ENCODE measurements at regions not wholly inside any gene's neighbourhood (a gene's known extent, or its start where the extent isn't known, plus 50 kb on each side); places are given as distances from the start of the nearest gene placed in this dataset.

GRCh38 chr16:86789621-86790051 lies 211.3 kb downstream of the FOXL1 start:
- H3K27me3 Mint-ChIP-seq: peaks cover 3% of the 10 kb centered on the region
- ATAC-seq (ENCODE audit: low read depth): no peak
- no peak for DNase-seq
- no peak overlapping the region for H3K4me3 Mint-ChIP-seq
- intact Hi-C loops (cut with micrococcal nuclease): no loop called here
- H3K36me3 Mint-ChIP-seq (ENCODE audit: low read depth): no peaks in the 10 kb centered on the region
- TF ChIP-seq CTCF (IDR thresholded peaks at IDR 0.05): no peak
- ChIA-PET POLR2A (no interaction called here), CTCF (no interaction called here)
- H3K4me1 Mint-ChIP-seq: no peaks in the 10 kb centered on the region
- H3K27ac Mint-ChIP-seq: no peak overlapping the region
- no peaks in the 10 kb centered on the region for H3K9me3 Mint-ChIP-seq

DNA sequence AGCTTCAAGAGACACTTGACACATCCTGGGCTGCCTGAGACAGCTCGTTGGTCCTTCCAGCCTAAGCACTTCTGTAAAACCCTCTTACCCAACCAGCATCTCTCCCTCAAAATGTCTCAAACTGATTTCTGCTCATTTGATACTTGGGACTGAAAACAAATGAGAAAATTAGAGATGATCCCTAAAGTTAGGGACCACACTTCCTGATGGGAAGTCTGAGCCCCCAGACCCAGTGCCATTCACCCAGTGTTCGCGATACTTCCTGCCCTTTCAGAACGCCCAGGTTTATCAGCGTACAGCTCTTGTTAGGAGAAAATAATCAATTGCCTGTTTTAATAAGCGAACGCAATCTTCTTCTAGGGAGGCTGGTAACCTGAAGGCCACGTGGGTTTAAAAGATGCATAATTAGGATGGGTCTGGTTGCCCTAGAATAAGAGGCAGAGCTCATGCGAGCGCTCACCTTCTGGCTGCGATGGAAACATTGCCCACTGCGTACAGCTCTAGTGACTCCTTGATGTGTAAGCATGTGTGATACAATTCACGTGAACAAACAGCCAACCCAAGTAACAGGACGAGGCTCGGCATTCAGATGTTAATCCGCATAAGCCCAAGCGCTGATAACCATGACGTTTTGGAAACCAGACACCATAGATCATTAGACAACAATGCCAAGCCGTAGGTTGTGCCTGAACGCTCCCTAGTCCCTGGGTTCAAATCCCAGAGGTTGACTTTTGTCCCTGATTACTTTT lies 213.1 kb downstream of the FOXL1 start:
- Mint-ChIP-seq H3K27me3 (peaks cover 3% of the 10 kb centered on the region), H3K27ac (no peak overlapping the region), H3K4me3 (no peak overlapping the region), H3K36me3 (ENCODE audit: low read depth) (no peaks in the 10 kb centered on the region), H3K4me1 (no peaks in the 10 kb centered on the region), H3K9me3 (no peaks in the 10 kb centered on the region)
- ChIA-PET POLR2A (no interaction called here), CTCF (no interaction called here)
- DNase-seq (no peak), ATAC-seq (ENCODE audit: low read depth) (no peak)
- TF ChIP-seq CTCF (IDR thresholded peaks at IDR 0.05): no peak
- intact Hi-C loops (cut with micrococcal nuclease): no loop called here

GRCh38 chr16:86794216-86794864 lies 216.0 kb downstream of the FOXL1 start:
- no peak for DNase-seq
- no peak for TF ChIP-seq CTCF (IDR thresholded peaks at IDR 0.05)
- no peaks in the 10 kb centered on the region for H3K27me3 Mint-ChIP-seq
- CTCF ChIA-PET: no interaction called here
- no peak overlapping the region for H3K27ac Mint-ChIP-seq
- no peak overlapping the region for H3K4me3 Mint-ChIP-seq
- POLR2A ChIA-PET: no interaction called here
- no peaks in the 10 kb centered on the region for H3K9me3 Mint-ChIP-seq
- H3K4me1 Mint-ChIP-seq: no peaks in the 10 kb centered on the region
- no peaks in the 10 kb centered on the region for H3K36me3 Mint-ChIP-seq (ENCODE audit: low read depth)
- intact Hi-C loops (cut with micrococcal nuclease): no loop called here
- ATAC-seq (ENCODE audit: low read depth): no peak

- ChIA-PET POLR2A (no interaction called here), CTCF (no interaction called here)
- Mint-ChIP-seq H3K9me3 (no peaks in the 10 kb centered on the region), H3K4me3 (no peak overlapping the region), H3K27ac (no peak overlapping the region), H3K27me3 (peaks cover 3% of the 10 kb centered on the region), H3K36me3 (ENCODE audit: low read depth) (no peaks in the 10 kb centered on the region), H3K4me1 (no peaks in the 10 kb centered on the region)
- no peak for TF ChIP-seq CTCF (IDR thresholded peaks at IDR 0.05)
- ATAC-seq (ENCODE audit: low read depth): no peak
- no peak for DNase-seq
- intact Hi-C loops (cut with micrococcal nuclease): no loop called here
These were observed 219.4 kb downstream of the FOXL1 start for GRCh38 chr16:86797700-86798099.

DNA sequence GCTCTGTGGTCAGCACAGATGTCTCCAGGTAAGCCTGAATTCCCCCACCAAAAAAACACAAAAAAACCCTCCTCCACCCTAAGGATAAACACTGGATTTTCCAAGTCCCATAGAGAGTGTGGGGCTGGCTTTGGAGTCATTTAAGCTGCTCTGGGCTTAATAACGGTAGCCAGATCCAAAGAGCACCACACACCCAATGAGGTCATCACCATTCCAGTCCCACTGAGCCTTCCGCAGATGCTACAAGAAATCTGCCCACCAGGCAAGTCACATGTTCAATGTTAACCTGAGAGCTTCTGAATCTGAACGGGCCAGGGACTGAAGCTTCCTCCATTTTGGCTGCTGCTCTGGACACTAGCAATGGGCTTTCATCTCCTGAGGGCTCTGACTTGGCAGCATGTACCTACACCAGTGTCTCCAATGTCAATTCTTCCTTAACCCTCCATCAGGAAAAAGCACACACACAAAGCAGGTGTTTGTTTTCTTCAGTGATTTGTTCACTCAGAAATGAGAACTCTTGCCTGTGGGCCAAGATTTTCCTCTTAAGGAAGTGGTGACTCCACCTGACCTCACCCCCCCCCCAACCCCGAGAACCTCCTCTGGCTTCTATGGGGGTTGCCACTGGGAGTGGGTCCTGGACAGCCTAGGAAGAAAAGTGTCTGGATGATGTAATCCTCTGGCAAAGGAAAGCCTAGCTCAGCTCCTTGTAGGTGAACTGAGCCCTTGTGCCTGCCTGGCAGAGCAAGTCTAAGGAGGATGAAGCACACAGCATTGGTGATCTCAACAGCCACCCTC lies 220.1 kb downstream of the FOXL1 start:
- Mint-ChIP-seq H3K4me1 (no peaks in the 10 kb centered on the region), H3K27ac (no peak overlapping the region), H3K9me3 (no peaks in the 10 kb centered on the region), H3K36me3 (ENCODE audit: low read depth) (no peaks in the 10 kb centered on the region), H3K4me3 (no peak overlapping the region), H3K27me3 (peaks cover 3% of the 10 kb centered on the region)
- DNase-seq (no peak), ATAC-seq (ENCODE audit: low read depth) (no peak)
- intact Hi-C loops (cut with micrococcal nuclease): no loop called here
- ChIA-PET CTCF (no interaction called here), POLR2A (no interaction called here)
- no peak for TF ChIP-seq CTCF (IDR thresholded peaks at IDR 0.05)

Measured in activated B cell treated with CpG ODN at 0.5 μM for 24 hours (primary cell).